MCF 10A (cell line): ENCODE measurements at regions not wholly inside any gene's neighbourhood (a gene's known extent, or its start where the extent isn't known, plus 50 kb on each side); places are given as distances from the start of the nearest gene placed in this dataset.

Experiments
- BruUV-seq: library from RNA; stranded (reverse); fragments of 400-500 nt; replicated peaks from 2 replicates; lab custom pipeline; 2021; lab: Mats Ljungman, UMichigan
- CTCF ChIA-PET: fragments of 300-600 bp; sonication (Branson Sonifier 250); formaldehyde crosslinking; extraction: SDS; loops from one replicate; lab custom pipeline; 2021; ENCODE audit warnings: antibody characterized with exemption, inconsistent platforms; lab: Yijun Ruan, JAX
- POLR2A ChIA-PET: fragments of 300-600, 350-650 bp; sonication (Branson Sonifier 250); formaldehyde crosslinking; extraction: SDS; loops from one replicate; lab custom pipeline; 2020; ENCODE audit warnings: antibody characterized with exemption, inconsistent platforms; lab: Yijun Ruan, JAX
- DNase-seq: peaks from one replicate; pipeline ENCODE4 v3.0.0-alpha.2; 2018; ENCODE audit not compliant: unreplicated experiment
- H3K27ac Mint-ChIP-seq: one replicate; pipeline ENCODE4 v1.8.0; 2022; ENCODE audit warnings: mild to moderate bottlenecking, low read depth, mixed read lengths; ENCODE audit not compliant: unreplicated experiment
- H3K27me3 Mint-ChIP-seq: one replicate; pipeline ENCODE4 v1.8.0; 2022; ENCODE audit warnings: mixed read lengths; ENCODE audit not compliant: insufficient read depth, unreplicated experiment
- H3K36me3 Mint-ChIP-seq: one replicate; pipeline ENCODE4 v1.8.0; 2022; ENCODE audit warnings: mild to moderate bottlenecking, moderate library complexity, mixed read lengths; ENCODE audit not compliant: insufficient read depth, unreplicated experiment
- H3K4me1 Mint-ChIP-seq: one replicate; pipeline ENCODE4 v1.8.0; 2022; ENCODE audit warnings: mixed read lengths; ENCODE audit not compliant: insufficient read depth, unreplicated experiment
- H3K4me3 Mint-ChIP-seq: one replicate; pipeline ENCODE4 v1.8.0; 2022; ENCODE audit warnings: mild to moderate bottlenecking, moderate library complexity, mixed read lengths; ENCODE audit not compliant: unreplicated experiment
- H3K9me3 Mint-ChIP-seq: one replicate; pipeline ENCODE4 v1.8.0; 2022; ENCODE audit warnings: mixed read lengths; ENCODE audit not compliant: unreplicated experiment
- CTCF ChIP-seq: fragments of 200-600 bp; IDR thresholded peaks from one replicate; pipeline ENCODE4 v1.8.0; 2022; ENCODE audit warnings: antibody characterized with exemption, mild to moderate bottlenecking; ENCODE audit not compliant: unreplicated experiment
- intact Hi-C: fragments of 100-400 bp; cut with micrococcal nuclease; formaldehyde crosslinking; loops from 2 replicates; pipeline ENCODE4 v1.14.1; 2022

- ChIA-PET CTCF (no interaction called here), POLR2A (interaction anchor here (2.0 kb wide), 1 partner anchor 11 kb away, joined by 8 read pairs; no protein-coding TSS in a partner anchor)
- Mint-ChIP-seq H3K27me3 (no peaks in the 10 kb centered on the region), H3K9me3 (peaks cover 6% of the 10 kb centered on the region), H3K4me3 (no peak overlapping the region), H3K4me1 (no peaks in the 10 kb centered on the region), H3K27ac (no peak overlapping the region), H3K36me3 (no peaks in the 10 kb centered on the region)
- BruUV-seq: no TSS peak
- no peak for TF ChIP-seq CTCF
- no peak for DNase-seq
- intact Hi-C loops: no loop called here
These were observed 116.3 kb upstream of the ITGA4 start for GRCh38 chr2:181340891-181341290.

DNA sequence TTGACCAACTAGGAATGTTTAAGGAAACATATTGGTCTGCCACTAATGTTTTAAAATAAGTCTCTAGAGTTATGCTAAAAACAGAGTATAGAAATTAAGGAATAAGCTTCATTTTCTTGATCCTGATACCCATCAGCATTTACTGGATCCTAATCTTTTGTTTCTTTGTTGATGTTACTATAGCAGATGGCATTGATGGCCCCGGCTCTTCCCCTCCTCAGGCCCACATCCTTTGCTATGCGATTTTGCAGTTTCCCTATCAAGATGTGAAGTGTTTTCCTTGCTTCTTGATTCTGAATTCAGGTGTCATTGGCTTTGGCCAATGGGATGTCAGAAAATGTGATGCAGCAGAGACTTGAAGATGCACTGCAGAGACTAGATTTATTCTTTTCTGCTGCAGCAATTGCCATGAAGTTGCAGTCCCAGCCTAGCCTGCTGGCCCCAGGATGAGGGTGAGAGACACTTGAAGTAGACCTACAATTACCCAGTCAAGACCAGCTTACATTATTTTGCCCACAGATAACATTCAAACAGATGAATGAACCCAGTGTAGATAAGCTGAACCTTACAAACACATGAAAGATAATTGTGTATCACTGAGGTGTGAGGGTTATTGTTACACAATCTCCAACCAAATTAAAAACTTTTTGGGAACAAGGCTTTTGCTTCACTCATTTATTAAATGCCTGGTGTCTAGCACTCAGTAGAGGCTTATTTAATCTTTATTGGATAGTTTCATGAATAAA is 115.2 kb upstream of the ITGA4 start:
- Mint-ChIP-seq H3K4me1 (no peaks in the 10 kb centered on the region), H3K27ac (no peak overlapping the region), H3K36me3 (no peaks in the 10 kb centered on the region), H3K4me3 (no peak overlapping the region), H3K9me3 (peaks cover 6% of the 10 kb centered on the region), H3K27me3 (no peaks in the 10 kb centered on the region)
- TF ChIP-seq CTCF: no peak
- ChIA-PET CTCF (no interaction called here), POLR2A (interaction anchor here (2.0 kb wide), 1 partner anchor 10 kb away, joined by 8 read pairs; no protein-coding TSS in a partner anchor)
- no peak for DNase-seq
- intact Hi-C loops: no loop called here
- BruUV-seq: no TSS peak

DNA sequence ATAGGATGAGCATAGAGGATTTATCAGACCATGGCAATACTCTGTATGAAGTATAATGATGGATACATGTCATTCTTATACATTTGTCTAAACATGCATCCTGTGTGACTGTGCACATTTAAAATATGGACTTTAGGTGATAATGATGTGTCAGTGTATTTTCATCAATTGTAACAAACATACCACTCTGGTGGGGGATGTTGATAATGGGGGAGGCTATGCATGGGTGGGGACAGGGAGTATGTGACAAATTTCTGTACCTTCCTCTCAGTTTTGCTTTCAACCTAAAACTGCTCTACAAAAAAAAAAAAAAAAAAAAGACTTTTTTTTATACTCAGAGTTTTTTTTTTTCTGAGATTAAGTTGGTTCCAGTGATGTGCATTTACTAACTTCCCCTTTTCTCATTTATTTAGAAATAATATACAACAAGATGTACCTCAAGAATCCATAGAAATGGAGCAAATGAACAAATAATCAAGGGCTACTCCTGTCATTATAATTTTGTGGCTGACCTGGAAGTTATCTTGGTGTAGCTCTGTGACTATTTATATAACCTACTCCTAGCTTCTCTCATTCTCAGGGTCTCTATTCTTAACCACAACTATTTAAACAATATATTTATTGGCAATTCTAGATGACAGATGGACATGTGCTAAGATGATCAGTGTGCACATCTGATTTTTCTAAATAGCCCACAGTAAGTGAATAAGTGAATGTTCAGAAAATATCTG is 108.9 kb upstream of the ITGA4 start:
- POLR2A ChIA-PET: interaction anchor here (0.7 kb wide), 1 partner anchor 126 kb away, joined by 3 read pairs; no protein-coding TSS in a partner anchor
- no peaks in the 10 kb centered on the region for H3K4me1 Mint-ChIP-seq
- H3K27ac Mint-ChIP-seq: no peak overlapping the region
- no peaks in the 10 kb centered on the region for H3K36me3 Mint-ChIP-seq
- TF ChIP-seq CTCF: no peak
- H3K4me3 Mint-ChIP-seq: no peak overlapping the region
- CTCF ChIA-PET: interaction anchor here (0.6 to 0.7 kb wide), 3 partner anchors 147 to 1223 kb away, joined by 3 to 4 read pairs (median 3); no protein-coding TSS in a partner anchor
- intact Hi-C loops: no loop called here
- H3K9me3 Mint-ChIP-seq: no peaks in the 10 kb centered on the region
- DNase-seq: no peak
- BruUV-seq: no TSS peak
- H3K27me3 Mint-ChIP-seq: no peaks in the 10 kb centered on the region

GRCh38 chr2:181352158-181352557 is 105.0 kb upstream of the ITGA4 start:
- no peak for TF ChIP-seq CTCF
- H3K4me3 Mint-ChIP-seq: no peak overlapping the region
- no TSS peak for BruUV-seq
- no peaks in the 10 kb centered on the region for H3K9me3 Mint-ChIP-seq
- intact Hi-C loops: no loop called here
- peaks cover 8% of the 10 kb centered on the region for H3K4me1 Mint-ChIP-seq
- ChIA-PET POLR2A (interaction anchor here (1.9 kb wide), 1 partner anchor 10 kb away, joined by 8 read pairs; no protein-coding TSS in a partner anchor), CTCF (interaction anchor here (0.6 to 1.4 kb wide), 5 partner anchors 9 to 363 kb away, joined by 3 to 6 read pairs (median 3); no protein-coding TSS in a partner anchor)
- no peaks in the 10 kb centered on the region for H3K27me3 Mint-ChIP-seq
- no peak overlapping the region for H3K27ac Mint-ChIP-seq
- DNase-seq: no peak
- H3K36me3 Mint-ChIP-seq: no peaks in the 10 kb centered on the region
